ENCODE measurements at regions not wholly inside any gene's neighbourhood (a gene's known extent, or its start where the extent isn't known, plus 50 kb on each side); places are given as distances from the start of the nearest gene placed in this dataset.

DNA sequence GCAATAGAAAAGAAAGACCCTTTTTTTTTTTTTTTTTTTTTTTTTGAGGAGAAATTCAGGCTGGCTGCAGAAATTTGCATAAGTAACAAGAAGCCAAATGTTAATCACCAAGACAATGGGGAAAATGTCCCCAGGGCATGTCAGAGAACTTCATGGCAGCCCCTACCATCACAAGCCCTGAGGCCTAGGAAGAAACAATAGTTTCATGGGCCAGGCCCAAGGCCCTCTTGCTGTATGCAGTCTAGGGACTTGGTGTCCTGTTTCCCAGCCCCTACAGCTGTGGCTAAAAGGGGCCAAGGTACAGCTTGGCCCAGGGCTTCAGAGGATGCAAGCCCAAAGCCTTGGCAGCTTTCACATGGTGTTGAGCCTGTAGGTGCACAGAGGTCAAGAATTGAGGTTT, 88.4 kb upstream of the TPP2 start:
- no peak for DNase-seq (ENCODE audit: low spot score)
- TF ChIP-seq, protein P1, sequence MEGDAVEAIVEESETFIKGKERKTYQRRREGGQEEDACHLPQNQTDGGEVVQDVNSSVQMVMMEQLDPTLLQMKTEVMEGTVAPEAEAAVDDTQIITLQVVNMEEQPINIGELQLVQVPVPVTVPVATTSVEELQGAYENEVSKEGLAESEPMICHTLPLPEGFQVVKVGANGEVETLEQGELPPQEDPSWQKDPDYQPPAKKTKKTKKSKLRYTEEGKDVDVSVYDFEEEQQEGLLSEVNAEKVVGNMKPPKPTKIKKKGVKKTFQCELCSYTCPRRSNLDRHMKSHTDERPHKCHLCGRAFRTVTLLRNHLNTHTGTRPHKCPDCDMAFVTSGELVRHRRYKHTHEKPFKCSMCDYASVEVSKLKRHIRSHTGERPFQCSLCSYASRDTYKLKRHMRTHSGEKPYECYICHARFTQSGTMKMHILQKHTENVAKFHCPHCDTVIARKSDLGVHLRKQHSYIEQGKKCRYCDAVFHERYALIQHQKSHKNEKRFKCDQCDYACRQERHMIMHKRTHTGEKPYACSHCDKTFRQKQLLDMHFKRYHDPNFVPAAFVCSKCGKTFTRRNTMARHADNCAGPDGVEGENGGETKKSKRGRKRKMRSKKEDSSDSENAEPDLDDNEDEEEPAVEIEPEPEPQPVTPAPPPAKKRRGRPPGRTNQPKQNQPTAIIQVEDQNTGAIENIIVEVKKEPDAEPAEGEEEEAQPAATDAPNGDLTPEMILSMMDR (conservative IDR thresholded peaks at IDR 0.05; ENCODE audit: low read depth), result no peak
- H3K27ac ChIP-seq, result no peak overlapping the region
- CTCF ChIA-PET, result no interaction called here
- POLR2A ChIA-PET (ENCODE audit: low non-redundant PET), result no interaction called here

DNA sequence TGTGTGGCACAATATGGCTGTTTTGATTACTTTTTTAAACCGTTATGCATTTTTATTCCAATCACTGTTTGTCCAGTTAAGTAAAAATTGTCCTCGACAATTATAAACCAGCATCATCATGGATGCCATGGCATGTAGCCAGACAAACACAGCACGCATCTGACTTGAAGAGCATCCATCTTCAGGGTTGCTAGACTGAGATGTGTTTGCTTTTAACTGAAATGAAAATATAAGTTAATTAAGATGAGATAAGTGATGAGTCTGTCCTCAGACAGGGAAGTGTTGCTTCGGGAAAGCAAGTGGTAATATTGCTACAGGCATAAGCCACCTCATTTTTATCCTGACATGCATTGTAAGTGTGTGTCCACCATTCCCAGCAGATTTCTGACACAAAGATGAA, 92.8 kb upstream of the TPP2 start:
- POLR2A ChIA-PET (ENCODE audit: low non-redundant PET), result no interaction called here
- CTCF ChIA-PET, result no interaction called here
- no peak overlapping the region for H3K27ac ChIP-seq
- DNase-seq (ENCODE audit: low spot score), result no peak
- TF ChIP-seq, protein P1 (conservative IDR thresholded peaks at IDR 0.05; ENCODE audit: low read depth), result no peak

DNA sequence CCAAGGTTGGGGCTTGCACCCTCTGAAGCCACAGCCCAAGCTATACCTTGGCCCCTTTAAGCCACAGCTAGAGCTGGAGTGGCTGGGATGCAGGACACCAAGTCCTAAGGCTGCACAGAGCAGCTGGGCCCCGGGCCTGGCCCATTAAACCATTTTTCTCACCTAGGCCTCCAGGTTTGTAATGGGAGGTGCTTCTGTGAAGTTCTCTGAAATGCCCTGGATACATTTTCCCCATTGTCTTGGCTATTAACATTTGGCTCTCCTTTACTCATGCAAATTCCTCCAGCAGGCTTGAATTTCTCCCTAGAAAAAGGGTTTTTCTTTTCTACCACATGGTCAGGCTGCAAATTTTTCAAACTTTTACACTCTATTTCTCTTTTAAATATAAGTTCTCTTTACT, 93.8 kb upstream of the FGF14 start:
- ChIA-PET CTCF (no interaction called here), POLR2A (ENCODE audit: low non-redundant PET) (no interaction called here)
- DNase-seq (ENCODE audit: low spot score), result no peak
- H3K27ac ChIP-seq, result no peak overlapping the region
- TF ChIP-seq, protein P1 (conservative IDR thresholded peaks at IDR 0.05; ENCODE audit: low read depth), result no peak

DNA sequence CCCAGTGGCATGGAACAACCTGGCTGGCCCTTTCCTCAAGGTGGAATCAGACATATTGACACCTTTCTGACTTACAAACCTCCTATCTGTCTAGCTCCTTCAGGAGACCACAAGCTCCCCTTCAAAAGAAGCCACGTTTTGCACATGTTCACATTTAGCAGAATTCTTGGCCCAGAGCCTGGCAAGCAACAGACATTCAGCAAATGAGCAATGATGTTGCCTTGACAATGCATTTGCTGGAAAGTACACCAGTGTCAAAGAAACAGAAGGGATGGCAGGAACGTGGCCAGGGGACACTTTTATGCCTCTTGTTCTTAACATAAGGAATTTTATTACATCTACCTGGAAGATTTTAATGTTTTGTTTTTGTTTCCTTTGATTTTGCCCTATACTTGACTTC, 85.5 kb upstream of the FGF14 start:
- ChIA-PET POLR2A (ENCODE audit: low non-redundant PET) (no interaction called here), CTCF (no interaction called here)
- DNase-seq (ENCODE audit: low spot score), result no peak
- no peak overlapping the region for H3K27ac ChIP-seq
- TF ChIP-seq, protein P1 (conservative IDR thresholded peaks at IDR 0.05; ENCODE audit: low read depth), result no peak

DNA sequence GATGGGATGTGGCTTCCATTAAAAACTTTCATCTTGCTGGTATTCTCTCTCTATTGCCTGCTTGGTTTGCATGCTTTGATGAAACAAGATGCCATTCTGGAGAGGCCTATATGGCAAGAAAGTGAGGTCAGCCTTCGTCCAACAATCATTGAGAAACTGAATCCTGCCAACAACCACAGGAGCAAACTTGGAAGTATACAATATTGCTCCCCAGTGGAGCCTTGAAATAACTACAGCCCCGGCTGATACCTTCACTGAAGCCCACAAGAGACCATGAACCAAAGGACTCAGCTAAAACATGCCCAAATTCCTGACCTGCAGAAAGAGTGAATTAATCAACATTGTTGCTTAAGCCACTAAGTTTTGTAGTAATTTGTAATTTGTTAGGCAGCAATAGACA, 82.5 kb upstream of the FGF14 start:
- ChIA-PET CTCF (interaction anchor here (0.6 kb wide), 1 partner anchor 1310 kb away, joined by 3 read pairs; no protein-coding TSS in a partner anchor), POLR2A (ENCODE audit: low non-redundant PET) (no interaction called here)
- peak; percentile 13 for DNase-seq (ENCODE audit: low spot score)
- no peak overlapping the region for H3K27ac ChIP-seq
- TF ChIP-seq, protein P1 (conservative IDR thresholded peaks at IDR 0.05; ENCODE audit: low read depth), result no peak

DNA sequence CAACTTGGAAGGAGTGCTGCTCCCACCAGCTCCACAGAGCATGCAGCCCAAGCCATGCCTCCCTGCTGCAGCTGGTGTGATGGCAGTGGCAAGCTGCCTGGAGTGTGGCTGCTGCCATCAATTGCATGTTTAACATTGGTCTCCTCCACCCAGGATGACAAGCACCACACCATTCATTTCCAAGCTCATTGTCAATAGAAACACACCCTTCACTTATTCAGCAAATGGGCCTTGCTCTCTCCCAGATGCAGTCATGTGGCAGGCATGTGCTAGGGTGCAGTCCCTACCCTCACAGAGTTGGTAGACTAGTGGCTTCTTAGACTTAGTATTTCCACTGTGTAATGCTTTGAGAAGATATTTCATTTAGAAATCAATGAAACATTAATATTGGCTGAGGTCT, 70.8 kb upstream of the FGF14 start:
- CTCF ChIA-PET, result no interaction called here
- DNase-seq (ENCODE audit: low spot score), result no peak
- no peak overlapping the region for H3K27ac ChIP-seq
- POLR2A ChIA-PET (ENCODE audit: low non-redundant PET), result no interaction called here
- TF ChIP-seq, protein P1 (conservative IDR thresholded peaks at IDR 0.05; ENCODE audit: low read depth), result no peak
